GM18502 (cell line): ENCODE measurements at regions not wholly inside any gene's neighbourhood (a gene's known extent, or its start where the extent isn't known, plus 50 kb on each side); places are given as distances from the start of the nearest gene placed in this dataset.
A peak's percentile ranks its signal among the peaks of the same experiment; 100 is the strongest.

Source experiments
- ATAC-seq: cut with Tn5 transposase; IDR thresholded peaks from one replicate; pipeline ENCODE4 v1.9.1; 2021; ENCODE audit warnings: mild to moderate bottlenecking; ENCODE audit not compliant: unreplicated experiment, poor library complexity

DNA sequence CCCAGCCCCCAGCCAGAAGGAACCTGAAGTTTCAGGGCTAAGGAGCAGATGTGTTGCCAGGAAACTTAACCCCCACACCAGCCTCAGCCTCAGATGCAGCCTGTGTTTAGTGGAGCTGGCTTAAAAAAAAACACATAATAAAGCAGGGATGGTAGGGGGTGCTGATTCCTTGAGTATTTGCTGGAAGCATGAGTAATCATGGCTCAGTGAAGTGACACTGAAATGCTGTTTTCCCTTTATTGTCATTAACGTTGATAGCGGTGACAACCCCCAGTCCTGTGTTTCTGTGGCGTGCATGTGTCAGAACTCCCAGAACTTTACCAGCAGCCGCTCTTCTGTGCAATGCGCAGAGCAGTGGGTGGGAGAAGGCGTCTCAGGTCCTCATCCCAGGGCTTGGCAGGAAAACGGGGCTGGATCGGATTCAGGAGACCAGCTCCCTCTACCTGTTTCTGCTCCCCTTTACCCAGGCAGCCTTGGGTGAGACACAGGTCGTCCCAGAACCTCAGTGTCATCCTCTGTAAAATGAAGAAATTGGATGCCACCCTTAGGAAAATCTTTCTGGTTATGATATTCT lies 1282.1 kb downstream of the TBC1D22A start:
- ATAC-seq, result no peak

DNA sequence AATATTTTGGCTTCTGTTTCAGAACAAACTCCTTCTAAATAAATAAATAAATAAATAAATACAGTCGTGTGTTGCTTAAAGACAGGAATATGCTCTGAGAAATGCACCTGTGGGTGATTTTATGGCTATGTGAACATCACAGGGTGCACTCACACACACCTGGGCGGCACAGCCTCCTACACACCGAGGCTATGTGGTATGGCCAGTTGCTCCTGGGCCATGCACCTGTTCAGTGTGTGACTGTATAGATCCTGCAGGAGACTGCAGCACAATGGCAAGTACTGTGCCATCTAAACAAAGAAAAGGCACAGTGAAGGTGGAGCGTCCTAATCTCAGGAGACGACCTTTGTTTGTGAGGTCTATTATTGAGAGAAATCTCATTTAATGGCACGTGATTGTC lies 1281.1 kb downstream of the TBC1D22A start:
- no peak for ATAC-seq

DNA sequence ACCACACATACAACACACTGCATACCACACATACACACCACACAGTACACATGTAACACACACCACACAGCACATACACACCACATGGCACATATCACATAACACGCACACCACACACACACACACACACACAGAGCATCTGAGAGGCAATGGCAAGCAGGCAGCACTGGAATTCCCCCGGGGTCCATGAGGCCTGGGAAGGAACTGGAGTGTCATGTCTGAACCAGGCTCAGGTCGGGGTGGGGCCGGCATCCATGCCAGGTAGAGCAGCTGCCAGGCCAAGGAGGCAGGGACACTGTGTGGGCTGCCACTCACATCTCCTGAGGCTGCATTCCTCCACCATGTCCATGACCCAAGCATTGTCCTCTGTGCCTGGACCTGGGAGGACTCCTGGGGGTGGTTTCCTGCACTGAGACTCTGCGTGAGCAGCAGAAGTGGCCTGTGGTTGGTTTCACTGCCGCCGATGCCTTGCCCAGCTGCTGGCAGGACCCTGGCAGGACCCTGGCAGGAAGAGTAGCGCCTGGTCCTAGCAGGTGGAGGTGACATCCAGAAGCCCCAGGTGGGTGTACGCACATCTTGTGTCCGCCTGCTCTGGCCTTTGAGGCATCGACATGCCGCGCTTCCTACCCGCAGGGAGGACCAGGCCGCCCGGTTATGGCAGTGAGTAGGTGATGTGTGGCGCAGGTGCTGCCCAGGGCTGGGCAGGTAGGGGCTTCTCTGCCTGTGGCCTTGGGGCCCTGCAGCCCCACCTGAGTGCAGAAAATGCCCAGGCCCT lies 1280.4 kb downstream of the TBC1D22A start:
- no peak for ATAC-seq

DNA sequence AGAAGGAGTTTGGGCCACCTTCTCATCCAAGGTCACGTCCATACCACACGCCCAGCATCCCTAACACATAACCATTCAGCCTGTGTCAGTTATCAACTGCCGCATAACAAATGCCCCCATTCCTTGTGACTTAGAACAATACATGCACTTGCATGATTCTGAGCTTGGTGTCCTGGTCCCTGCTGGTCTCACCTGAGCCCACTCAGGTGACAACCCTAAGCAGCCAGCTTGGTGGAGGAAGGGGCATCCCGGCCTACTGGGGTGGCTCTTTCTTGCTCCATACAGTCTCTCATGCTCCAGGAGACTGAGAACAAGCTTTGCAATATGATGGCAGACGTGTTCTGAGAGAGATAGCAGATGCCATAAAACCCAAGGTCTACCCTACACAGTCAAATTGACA lies 1276.9 kb downstream of the TBC1D22A start:
- no peak for ATAC-seq

DNA sequence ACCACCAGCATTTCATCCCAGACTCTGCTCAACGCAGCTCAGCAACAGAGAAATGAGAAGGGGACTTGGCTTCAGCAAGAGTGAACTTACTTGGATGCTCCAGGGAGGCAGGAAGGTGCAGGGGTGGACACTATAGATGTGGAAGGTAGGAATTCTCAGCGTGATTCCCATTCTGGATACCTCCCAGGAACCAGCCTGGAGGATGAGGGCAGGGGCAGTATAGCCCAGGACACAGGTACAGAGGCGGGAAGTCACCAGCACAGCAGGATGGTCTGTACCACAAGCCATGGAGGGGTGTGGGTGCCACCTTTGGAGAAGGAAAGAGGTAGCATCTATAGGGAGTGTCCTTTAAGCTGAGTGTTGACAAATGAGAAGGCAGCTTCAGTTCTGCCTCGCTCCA lies 1275.2 kb downstream of the TBC1D22A start:
- no peak for ATAC-seq

DNA sequence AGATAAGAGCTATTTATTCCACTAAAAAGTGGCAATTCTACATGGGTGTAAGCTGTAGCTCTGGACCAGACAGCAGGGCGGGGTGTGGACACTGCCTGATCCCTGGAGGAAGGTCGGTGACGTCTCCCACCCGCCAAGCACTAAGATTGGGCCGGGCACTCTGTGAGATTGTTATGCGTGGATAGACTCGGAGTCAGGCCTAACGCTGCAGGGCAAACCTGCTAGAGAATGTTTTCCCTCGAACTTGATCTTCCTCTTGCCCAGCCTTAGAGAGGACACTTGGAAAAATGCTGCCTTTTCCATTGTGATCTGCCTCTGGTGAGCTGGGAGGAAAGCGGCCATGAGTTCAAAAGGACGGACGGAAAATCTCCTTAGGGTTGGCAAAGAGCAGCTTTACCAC lies 1273.4 kb downstream of the TBC1D22A start:
- ATAC-seq, result no peak

DNA sequence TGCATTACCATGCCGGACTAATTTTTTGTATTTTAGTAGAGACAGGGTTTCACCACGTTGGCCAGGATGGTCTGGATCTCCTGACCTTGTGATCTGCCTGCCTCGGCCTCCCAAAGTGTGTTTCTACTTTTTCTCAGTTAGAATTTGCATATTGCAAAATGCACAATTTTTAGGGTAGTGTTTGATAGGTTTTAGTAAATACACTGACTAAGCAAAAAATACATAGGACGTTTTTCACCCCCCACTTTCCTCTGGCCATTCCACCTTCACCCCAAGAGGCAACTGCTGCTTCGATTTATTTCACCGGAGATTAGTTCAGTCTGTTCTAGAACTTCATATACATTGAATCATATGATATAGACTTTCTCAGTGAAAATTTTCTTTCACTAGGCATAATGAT lies 1269.1 kb downstream of the TBC1D22A start:
- no peak for ATAC-seq

DNA sequence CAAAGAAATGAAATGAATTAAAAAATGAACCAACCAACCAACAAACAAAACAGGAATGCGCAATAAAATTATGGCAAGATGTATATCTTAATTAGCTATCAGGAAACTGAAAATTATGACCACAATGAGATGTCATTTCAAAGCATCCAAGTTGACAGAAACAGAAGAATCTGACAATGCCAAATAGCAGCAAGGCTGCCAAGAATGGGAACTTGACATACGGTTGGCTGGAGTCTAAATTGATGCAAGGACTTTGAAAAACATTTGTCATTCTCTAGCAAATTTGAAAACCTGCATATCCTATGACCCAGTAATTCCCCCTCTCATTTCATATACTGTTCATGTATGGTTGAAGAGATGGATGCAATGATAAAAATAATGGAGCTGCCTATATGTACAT lies 1262.6 kb downstream of the TBC1D22A start:
- no peak for ATAC-seq

DNA sequence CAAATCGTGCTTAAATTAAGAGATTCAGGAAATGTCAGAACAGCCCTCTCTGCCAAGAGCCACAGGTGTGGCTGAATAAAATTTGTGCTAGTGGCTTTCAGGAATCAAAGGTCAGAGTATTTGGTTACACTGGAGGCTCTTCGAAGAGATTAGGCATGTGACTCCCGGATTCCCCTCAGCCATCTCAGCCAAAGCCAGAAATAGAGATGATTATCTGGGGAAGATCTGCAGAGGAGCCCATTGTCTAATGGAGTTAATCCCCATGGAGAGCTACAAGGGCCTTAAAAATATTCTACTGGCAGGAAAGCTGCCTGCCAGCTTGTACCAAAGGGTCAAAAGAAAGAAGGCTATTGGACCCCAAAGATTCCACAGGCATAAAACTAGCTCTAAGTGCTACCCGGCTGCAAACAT lies 1259.5 kb downstream of the TBC1D22A start:
- no peak for ATAC-seq

DNA sequence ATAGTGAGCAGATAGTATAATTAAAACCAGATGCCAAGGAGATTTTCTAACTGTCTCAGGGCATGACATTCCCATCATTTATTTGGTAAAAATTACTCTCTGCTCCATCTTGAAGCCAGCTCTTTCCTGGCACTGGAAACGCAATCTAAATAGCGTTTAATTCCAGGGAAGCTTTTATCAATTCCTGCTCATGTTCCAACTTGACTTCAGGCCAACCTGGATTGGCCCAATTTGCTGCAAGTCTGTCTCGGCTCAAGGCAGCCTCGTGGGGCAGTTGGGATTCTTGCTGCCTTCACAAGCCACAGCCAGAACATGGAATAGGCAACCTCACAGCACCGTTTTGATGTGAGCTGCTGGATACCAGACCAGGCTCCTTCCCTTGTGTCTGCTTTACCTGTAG lies 1255.9 kb downstream of the TBC1D22A start:
- no peak for ATAC-seq

DNA sequence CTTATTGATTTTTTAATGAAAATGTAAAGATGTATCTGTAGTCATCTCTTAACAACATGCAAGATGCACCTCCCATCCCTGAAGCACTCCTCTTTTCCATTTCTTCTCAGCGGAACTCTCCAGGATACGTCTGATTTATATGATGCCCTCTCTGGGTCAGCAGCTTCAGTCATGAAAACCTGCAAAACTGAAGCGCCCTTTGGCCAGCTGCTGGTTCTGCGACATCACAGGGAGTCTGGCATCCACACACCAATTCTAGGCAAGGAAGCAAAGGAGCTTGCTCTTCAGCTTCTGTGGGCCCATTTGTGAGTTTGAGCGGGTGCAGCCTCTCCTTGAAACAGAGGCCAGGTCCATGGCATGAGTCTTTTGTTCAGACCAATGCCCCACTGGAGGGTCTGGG lies 1253.3 kb downstream of the TBC1D22A start:
- no peak for ATAC-seq

DNA sequence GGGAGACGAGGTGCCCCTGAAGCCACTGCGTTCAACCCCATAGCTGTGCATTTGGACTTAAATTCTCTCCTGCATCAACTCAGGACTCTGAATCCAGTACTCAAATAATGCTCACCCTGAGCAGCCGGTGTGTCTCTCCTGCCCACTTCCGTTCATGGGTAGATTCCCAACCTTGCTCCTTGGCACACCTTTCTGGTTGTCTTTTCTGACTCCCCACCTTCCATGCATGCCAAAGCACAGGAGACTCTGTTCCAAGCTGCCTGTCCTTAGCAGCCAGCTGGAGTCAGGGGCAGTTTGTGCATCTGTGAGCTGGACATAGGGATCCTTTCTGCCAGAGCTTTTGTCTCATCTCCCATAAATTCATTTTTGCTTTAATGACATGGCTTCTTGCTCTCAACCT lies 1242.5 kb downstream of the TBC1D22A start:
- no peak for ATAC-seq

DNA sequence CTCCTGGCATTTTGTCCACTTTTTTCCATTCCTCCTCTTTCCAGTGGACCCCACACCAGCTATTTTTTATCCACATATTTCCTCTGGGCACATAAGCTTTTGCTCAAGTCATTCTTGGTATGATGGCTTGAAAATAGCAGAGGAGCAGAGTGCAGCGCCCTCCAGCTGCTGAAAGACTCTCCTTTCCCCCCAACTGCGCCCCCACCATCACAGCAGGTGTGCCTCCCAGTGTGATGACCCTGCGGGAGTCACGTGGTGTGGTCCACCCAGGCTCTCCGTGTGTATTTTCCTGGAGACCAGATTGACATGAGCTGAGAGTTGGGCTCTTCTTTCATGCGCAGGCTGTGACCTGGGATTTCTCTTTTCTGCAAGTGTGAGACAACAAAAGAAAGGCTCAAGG lies 1241.6 kb downstream of the TBC1D22A start:
- no peak for ATAC-seq

DNA sequence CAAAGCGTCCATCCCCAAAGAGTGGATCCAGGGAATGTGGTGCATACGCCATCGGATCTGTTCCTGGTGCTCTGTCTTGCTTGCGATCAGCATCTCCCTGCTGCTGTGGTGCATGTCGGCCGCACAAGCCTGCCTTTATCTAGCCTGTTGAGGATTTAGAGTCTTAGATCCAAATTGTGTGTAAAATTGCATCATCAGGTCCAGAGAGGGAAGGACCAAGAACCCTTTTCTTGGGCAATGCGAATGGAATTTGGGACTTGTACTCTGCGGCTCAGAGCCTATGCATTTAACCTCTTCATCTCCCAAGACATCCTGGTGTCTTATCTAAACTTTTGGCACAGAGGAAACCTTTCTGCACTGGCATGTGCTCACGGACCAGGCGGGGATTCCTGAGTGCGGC lies 1238.7 kb downstream of the TBC1D22A start:
- no peak for ATAC-seq

DNA sequence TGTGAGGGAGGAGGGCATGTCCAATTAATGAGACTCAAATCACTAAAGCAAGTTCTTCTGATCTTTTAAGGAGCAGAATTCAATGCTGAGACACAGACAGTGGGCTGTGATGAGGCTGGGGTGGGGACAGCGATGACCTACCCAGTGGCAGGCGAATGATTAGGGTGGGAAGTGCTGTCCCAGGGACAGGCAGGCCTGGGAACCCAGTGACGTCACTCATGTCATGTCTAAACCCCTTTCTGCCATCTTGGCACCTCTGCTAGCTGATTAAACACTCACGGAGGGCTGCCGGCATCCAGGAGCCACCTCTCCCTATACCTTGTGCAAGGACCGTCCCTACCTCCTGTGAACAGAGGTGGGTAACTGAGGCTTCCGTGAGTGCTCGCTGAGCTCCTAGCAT lies 1235.2 kb downstream of the TBC1D22A start:
- ATAC-seq, result no peak

DNA sequence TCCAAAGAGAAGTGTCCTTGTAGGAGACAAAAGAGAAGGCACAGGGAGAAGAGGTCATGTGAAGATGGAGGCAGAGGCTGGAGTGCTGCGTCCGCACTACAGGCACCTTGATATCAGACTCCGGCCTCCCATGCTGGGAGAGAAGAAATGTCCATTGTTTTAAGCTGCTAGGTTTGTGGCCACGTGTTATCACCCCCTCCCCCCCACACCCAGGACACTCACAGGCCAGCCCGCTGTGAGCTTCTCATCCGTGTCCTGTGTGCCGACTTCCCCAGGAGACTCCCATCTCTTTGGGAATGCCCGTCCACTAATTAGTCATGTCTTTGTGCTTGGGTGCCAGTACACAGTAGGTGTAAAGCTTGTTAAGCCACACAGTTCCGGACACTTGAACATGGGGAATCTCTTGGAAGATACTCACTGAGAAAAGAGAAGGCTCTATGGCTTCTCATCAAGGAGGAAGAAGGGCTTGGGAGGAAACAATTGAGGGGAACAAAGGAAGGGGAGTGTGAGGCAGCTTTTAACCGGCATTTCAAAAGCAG lies 1234.7 kb downstream of the TBC1D22A start:
- ATAC-seq, result no peak

DNA sequence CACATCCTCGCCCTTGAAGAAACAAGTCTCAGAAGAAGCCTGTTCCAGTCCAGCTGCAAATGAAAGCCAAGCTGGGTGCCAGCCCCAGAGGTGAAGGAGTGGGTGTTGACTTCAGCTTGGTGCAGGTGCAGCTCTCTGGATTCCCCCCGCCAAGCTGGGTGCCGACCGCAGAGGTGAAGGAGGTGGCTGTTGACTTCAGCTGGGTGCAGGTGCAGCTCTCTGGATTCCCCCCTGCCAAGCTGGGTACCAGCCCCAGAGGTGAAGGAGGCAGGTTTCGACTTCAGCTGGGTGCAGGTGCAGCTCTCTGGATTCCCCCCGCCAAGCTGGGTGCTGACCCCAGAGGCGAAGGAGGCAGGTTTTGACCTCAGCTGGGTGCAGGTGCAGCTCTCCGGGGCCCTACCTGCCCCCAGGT lies 1234.0 kb downstream of the TBC1D22A start:
- ATAC-seq, result peak; percentile 59

DNA sequence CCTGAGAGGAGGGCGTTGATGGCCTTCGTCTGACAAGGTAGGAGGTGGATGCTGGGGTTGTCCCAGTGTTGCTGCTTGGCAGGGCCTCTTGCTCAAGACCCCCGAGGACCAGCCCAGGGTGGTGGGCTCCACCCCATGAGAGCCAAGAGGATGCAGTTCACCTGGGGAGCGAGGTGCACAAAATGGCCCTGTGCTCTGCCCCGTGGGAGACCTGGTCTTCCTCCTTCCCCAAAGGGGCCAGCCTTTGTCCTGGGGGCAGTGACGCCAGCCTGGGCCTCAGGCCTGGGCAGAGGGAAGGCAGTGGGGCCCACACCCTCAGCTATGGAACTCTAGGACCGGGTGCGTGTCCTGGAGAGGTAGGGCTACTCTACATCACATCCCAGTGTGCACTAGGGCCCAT lies 1233.3 kb downstream of the TBC1D22A start:
- no peak for ATAC-seq

DNA sequence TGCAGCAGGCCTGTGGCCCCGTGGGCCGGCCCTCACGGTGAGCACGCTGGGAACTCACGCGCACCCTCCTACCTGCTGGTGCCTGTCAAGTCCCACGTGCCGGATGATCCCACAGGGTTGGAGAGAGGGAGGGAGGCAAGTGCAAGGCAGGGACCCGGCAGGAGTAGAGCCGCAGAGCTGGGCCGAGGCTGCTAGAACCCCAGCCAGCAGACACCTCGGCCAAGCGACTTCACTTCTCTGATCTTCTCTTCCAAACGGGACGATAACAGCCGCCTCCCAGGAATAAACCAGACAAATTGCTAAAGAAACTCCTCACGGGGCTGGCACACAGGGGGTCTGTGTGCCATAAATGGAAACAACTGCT lies 1232.8 kb downstream of the TBC1D22A start:
- ATAC-seq, result no peak

DNA sequence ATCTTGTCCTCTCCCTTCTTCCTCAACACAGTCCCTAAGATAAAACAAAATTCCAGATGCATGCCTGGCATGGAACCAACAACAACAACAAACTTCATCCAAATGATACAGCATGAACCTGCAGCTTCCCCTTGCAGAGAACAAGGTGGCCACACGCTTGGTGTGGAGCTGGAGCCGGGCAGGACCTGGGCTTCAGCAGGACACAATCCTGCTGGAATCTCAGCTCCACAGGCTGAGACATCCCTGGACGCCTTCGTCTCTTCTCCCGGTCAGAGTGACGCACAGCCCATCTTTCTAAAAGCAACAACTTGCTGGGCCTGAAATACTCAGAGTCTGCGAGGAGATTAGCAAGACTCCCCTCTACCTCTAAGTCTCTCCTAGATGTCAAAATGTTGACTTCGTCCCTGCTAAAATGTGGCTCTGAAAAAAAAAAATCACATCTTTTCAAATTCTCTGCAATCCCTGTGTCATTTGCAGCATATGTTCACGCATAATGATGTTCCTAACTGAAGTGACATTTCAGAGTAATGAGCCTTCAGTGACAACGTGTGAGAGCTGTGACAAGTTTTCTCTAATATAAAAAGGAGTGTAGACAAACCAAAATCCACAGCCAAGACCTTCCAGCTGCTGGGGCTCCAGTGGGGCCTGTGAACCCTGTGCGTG lies 1232.3 kb downstream of the TBC1D22A start:
- ATAC-seq, result no peak

DNA sequence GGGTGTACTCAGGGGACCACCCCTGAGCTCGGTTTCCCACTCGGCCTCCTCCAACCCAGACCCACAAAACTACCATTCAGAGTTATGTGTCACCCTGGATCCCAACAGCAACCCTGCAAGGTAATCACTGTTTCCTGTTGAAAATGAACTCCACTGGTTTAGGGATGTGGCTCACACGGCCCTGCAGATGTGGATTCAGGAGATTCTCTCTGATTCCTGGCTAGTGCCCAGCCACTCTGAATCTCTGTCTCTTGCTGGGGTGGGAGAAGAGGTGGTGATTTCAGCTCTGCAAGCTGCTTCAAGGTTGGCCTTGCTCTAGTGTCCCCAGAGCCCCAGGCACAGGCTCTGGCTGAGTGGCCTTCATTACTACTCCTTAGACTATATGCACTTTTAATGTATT lies 1231.6 kb downstream of the TBC1D22A start:
- no peak for ATAC-seq

DNA sequence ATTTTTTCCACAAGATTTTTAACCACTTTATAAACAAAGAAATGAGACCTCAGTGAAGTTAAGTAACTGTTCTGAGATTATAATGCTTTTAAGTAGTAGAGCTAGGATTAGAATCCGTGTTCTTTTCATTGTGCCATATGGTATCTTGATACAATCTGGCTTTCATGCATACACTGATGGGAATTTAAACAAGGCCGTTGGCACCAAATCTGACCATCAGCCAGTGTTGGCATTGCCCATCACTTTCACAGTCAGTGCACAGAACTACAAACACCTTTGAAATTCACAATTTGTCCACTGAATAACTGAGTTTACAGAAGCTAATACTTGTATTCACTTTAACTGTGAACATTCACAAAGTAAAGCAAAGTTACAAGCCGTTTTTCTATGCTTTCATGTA lies 1228.0 kb downstream of the TBC1D22A start:
- ATAC-seq, result no peak
